Right cardiac atrium (tissue), 5 donors: ENCODE measurements at regions not wholly inside any gene's neighbourhood (a gene's known extent, or its start where the extent isn't known, plus 50 kb on each side); places are given as distances from the start of the nearest gene placed in this dataset.

Source experiments
- ATAC-seq, 2 donors: fragments of 200-7000 bp; cut with Tn5 transposase; one replicate each; pipeline versions ENCODE4 v1.8.0 to v1.9.1; 2020; ENCODE audit warnings: moderate library complexity in 2 of 2, mild to moderate bottlenecking in 1 of 2
- DNase-seq, 3 donors: peaks; one replicate each; pipeline ENCODE4 v3.0.0-alpha.2; 2020
- H3K27ac ChIP-seq: one replicate; pipeline ENCODE4 v1.5.1; 2013; ENCODE audit warnings: mild to moderate bottlenecking, low read length, control low read depth, moderate library complexity
- H3K27me3 ChIP-seq: one replicate; pipeline ENCODE4 v1.6.1; 2013; ENCODE audit not compliant: control insufficient read depth, insufficient read depth
- H3K4me1 ChIP-seq: one replicate; pipeline ENCODE4 v1.6.1; 2013; ENCODE audit warnings: low read length; ENCODE audit not compliant: control insufficient read depth, insufficient read depth
- H3K4me3 ChIP-seq: one replicate; pipeline ENCODE4 v1.5.1; 2013; ENCODE audit warnings: low read length, control low read depth
- H3K9me3 ChIP-seq: one replicate; pipeline ENCODE4 v1.6.1; 2013; ENCODE audit warnings: low read length; ENCODE audit not compliant: control insufficient read depth
- WGBS: extraction: QIAGEN DNeasy Blood & Tissue Kit; methylation state at CpG from one replicate; pipeline ENCODE4 v1.1.7; 2013; 5-methylcytosine and 5-hydroxymethylcytosine counted together
- intact Hi-C, 4 donors: fragments of 100-400 bp; cut with DNase I; formaldehyde crosslinking; loops; one replicate each; pipeline versions ENCODE4 v1.11.0 to v1.14.0; 2022 to 2023
- donor health status: healthy with polysubstance abuse.
- donor health status: DM: no; HTN: yes; CAD: no.
- donor health status: DM: no; HTN: no; CAD: no.
- donor health status: DM: no; HTN: yes; CAD: no; lungs with severe emphysema.
- donor health status: DM: yes; HTN: yes; CAD: no.

DNA sequence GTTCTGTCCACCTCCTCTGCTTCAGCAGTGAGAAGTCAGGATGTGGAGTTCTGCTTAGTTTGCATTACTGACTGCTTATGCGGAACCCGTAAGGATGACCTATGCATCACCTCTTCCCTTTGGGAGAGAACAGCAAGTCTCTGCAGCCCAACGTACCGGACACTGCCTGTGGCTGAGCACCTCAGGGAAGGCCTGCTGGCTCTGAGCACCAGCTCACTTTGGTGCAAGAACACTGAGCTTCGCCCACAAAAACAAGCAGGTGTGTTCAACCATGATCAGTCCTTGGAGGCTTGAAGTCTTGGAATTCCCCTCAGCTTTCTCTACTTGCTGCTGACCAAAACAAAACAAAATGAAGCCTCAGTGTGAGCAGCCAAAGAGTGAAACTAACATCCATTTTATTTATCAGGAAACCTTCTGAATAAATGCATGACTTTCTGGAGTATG lies 52.7 kb upstream of the NCK2 start:
- intact Hi-C loops, result no loop called here
- Histone ChIP-seq H3K9me3 (no peaks in the 10 kb centered on the region), H3K27me3 (no peaks in the 10 kb centered on the region), H3K27ac (no peak overlapping the region), H3K4me3 (no peak overlapping the region), H3K4me1 (peaks cover 3% of the 10 kb centered on the region)
- DNase-seq, result no peak
- ATAC-seq, result no peak
- 66% methylated on average over 5 of the region's 5 CpGs for WGBS

DNA sequence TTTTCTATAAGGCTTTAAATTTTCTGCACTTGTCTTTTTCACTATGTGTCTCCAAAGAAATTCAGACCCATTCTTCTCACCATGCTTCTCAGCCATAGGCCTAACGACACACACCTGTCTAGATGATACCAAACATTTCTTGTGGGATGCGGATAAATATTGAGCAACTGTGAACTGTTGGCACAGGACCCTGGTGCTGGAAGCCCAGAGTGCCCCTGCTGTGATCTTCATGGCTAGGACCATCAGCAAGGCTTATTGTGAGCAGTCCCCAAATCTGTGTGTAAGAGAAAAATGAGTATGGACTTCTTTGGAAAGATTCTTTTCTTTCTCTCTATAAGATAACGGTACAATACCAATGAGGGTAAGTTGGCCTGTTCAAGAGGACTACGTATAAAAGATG lies 54.1 kb upstream of the NCK2 start:
- 98% methylated on average over 4 of the region's 4 CpGs for WGBS
- DNase-seq, result no peak
- H3K4me1 ChIP-seq, result peaks cover 3% of the 10 kb centered on the region
- no peak overlapping the region for H3K27ac ChIP-seq
- ATAC-seq, result no peak
- H3K27me3 ChIP-seq, result no peaks in the 10 kb centered on the region
- H3K9me3 ChIP-seq, result no peaks in the 10 kb centered on the region
- H3K4me3 ChIP-seq, result no peak overlapping the region
- intact Hi-C loops, result no loop called here

DNA sequence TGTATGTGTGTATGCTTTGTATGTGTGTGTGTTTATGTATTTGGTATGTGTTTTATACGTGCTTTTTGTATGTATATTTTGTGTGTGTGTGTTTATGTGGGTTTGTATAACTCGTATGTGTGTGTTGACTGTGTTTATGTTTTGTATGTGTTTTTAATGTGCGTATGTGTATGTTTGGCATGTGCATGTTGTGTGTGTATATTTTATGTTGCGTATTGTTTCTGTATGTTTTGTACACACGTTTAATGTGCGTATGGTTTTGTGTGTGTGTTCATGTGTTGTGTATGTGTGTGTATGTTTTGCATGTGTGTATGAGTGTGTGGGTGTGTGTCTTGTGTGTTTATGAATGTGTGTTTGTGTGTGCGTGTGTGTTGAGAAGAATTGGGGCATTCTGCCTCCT lies 55.2 kb upstream of the NCK2 start:
- no peaks in the 10 kb centered on the region for H3K27me3 ChIP-seq
- H3K4me1 ChIP-seq, result peaks cover 3% of the 10 kb centered on the region
- no peak overlapping the region for H3K27ac ChIP-seq
- intact Hi-C loops, result no loop called here
- 89% methylated on average over 7 of the region's 7 CpGs for WGBS
- H3K4me3 ChIP-seq, result no peak overlapping the region
- no peak for DNase-seq
- ATAC-seq, result no peak
- no peaks in the 10 kb centered on the region for H3K9me3 ChIP-seq

DNA sequence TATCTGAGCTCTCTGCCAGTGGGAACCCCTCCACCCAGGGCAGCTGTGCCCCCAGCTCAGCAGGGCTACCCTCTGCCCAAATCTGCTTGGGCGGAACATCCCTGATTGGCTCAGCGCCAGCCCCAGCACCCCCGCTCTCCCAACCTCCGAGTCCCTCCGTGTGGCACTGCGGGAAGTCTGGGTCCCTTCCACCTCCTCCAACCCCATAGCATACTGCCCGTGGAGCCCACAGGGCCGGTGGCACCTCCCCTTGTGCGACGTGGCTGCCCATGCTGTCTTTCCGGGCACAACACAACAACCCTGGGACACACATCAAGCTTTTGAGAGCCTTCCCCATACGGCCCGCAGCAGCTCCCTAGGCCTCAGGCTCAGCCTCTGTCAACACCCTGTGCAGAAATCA lies 55.8 kb upstream of the NCK2 start:
- Histone ChIP-seq H3K27ac (no peak overlapping the region), H3K4me1 (peaks cover 3% of the 10 kb centered on the region), H3K4me3 (no peak overlapping the region), H3K27me3 (no peaks in the 10 kb centered on the region), H3K9me3 (no peaks in the 10 kb centered on the region)
- DNase-seq (peak in 1 of 3 donors; percentile 54), ATAC-seq (no peak)
- WGBS, result 90% methylated on average over 13 of the region's 13 CpGs
- intact Hi-C loops, result no loop called here

DNA sequence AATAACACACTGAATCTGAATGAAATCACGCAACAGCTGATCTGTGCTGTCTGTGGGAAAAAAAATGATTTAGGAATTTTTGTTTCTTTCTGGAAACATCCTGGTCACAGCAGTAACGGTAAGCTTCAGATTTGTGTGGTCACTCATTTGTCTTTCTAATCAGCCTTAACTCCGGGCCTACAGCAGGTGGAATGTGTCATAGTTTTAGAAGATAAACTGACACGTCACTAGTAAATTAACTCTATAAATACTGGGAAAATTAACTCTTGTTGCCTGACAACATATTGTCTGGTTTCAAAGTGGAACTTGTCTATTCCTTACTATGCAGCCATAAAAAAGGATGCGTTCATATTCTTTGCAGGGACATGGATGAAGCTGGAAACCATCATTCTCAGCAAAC lies 58.1 kb upstream of the NCK2 start:
- H3K9me3 ChIP-seq, result no peaks in the 10 kb centered on the region
- no peak overlapping the region for H3K27ac ChIP-seq
- ATAC-seq (no peak), DNase-seq (no peak)
- intact Hi-C loops, result no loop called here
- H3K27me3 ChIP-seq, result no peaks in the 10 kb centered on the region
- WGBS, result 59% methylated on average over 5 of the region's 5 CpGs
- H3K4me3 ChIP-seq, result no peak overlapping the region
- H3K4me1 ChIP-seq, result no peaks in the 10 kb centered on the region

- no peaks in the 10 kb centered on the region for H3K4me1 ChIP-seq
- intact Hi-C loops, result no loop called here
- ATAC-seq, result no peak
- DNase-seq, result no peak
- no peaks in the 10 kb centered on the region for H3K9me3 ChIP-seq
- no peaks in the 10 kb centered on the region for H3K27me3 ChIP-seq
- no peak overlapping the region for H3K27ac ChIP-seq
- H3K4me3 ChIP-seq, result no peak overlapping the region
Measured at GRCh38 chr2:105683011-105683492, 61.7 kb upstream of the NCK2 start.

- intact Hi-C loops, result no loop called here
- ATAC-seq, result no peak
- Histone ChIP-seq H3K4me1 (no peaks in the 10 kb centered on the region), H3K4me3 (no peak overlapping the region), H3K9me3 (no peaks in the 10 kb centered on the region), H3K27ac (no peak overlapping the region), H3K27me3 (no peaks in the 10 kb centered on the region)
- no peak for DNase-seq
- 79% methylated on average over 6 of the region's 6 CpGs for WGBS
Measured at GRCh38 chr2:105682401-105682800, 62.3 kb upstream of the NCK2 start.

DNA sequence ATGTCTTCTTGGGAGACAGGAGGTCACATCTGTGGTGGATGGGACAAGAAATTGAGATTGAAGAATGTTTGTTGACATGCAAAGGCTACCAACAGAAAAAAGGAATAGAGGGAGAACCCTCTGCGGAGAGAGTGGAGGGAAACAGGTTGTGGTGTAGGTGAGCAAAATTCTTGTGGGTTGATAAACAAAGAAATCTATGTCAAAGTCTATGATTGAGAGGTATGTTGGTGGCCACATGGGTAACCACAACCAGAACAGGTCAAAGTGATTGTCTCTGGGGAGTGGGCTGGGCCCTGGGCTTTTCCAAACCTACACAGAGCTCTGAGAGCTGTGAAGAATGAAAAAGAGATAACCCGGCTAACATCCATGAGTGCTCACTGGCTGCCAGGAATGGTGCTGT lies 62.8 kb upstream of the NCK2 start:
- intact Hi-C loops, result no loop called here
- Histone ChIP-seq H3K27ac (no peak overlapping the region), H3K4me3 (no peak overlapping the region), H3K27me3 (no peaks in the 10 kb centered on the region), H3K4me1 (no peaks in the 10 kb centered on the region), H3K9me3 (no peaks in the 10 kb centered on the region)
- DNase-seq (no peak), ATAC-seq (no peak)
- WGBS, result 90% methylated on average over 2 of the region's 2 CpGs

DNA sequence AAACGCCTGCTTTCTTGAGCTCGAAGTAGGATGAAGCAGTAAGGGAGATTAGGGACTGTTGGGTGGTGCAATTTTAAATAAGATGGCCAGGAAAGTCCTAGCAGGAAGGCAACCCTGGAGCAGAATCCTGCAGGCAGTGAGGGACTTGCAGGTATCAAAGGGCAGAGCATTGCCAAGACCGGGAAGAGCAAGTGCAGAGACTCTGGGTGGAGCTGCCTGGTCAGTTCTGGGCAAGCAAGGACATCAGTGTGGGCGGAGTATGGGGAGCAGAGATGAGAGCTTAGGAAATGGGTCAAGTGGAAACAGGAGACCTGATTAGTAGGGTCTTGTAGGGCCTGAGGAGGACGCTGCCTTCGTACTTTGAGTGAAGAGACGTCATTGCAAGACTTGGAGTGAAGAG lies 64.4 kb upstream of the NCK2 start:
- intact Hi-C loops, result no loop called here
- no peak for DNase-seq
- no peak for ATAC-seq

DNA sequence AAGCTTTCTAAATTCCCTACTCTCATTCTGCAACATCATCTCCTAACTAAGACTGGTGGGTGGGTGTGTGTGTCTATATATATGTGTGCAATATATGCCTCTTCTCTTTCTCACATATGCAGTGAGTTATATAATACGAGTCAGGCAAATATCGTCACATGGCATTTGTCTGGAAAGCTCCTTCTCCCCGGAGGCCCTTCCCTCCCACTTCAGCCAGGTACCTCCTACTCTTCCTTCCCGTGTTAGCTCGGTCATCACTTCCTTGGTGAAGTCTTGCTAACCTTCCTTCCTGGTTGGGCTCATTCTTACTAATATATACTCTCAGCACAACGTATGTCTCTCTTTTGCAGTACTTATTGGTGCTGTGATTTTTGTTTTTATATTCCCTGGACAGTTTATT lies 66.4 kb upstream of the NCK2 start:
- intact Hi-C loops, result no loop called here
- Histone ChIP-seq H3K9me3 (no peaks in the 10 kb centered on the region), H3K27me3 (no peaks in the 10 kb centered on the region), H3K27ac (no peak overlapping the region), H3K4me3 (no peak overlapping the region), H3K4me1 (no peaks in the 10 kb centered on the region)
- DNase-seq (no peak), ATAC-seq (no peak)
- 66% methylated on average over 6 of the region's 6 CpGs for WGBS

More for the DNA sequence above, 64.4 kb upstream of the NCK2 start:
- no peaks in the 10 kb centered on the region for H3K9me3 ChIP-seq
- no peaks in the 10 kb centered on the region for H3K27me3 ChIP-seq
- H3K27ac ChIP-seq, result no peak overlapping the region
- no peaks in the 10 kb centered on the region for H3K4me1 ChIP-seq
- H3K4me3 ChIP-seq, result no peak overlapping the region
- WGBS, result 83% methylated on average over 7 of the region's 7 CpGs

DNA sequence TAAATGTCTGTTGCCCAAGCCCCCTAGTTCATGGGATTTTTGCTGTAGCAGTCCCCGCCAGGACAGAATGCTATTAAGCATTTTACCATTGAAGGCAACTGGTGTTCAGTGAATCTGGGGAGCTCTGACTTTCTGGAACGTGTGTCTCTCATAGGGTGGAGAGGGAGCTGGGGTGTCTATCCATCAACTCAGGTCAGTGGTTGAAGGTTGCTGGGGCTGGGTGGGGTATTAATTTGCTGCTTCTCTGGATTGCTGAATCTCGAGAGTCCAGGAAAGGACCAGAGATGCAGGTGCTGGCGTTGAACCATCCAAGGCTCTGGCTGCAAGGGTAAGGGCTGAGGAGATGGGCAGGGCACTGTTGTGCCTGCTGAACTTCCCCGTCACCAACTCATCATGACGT lies 66.8 kb upstream of the NCK2 start:
- Histone ChIP-seq H3K27ac (no peak overlapping the region), H3K27me3 (no peaks in the 10 kb centered on the region), H3K4me1 (no peaks in the 10 kb centered on the region), H3K9me3 (no peaks in the 10 kb centered on the region), H3K4me3 (no peak overlapping the region)
- 86% methylated on average over 6 of the region's 6 CpGs for WGBS
- ATAC-seq (no peak), DNase-seq (no peak)
- intact Hi-C loops, result no loop called here

- 82% methylated on average over 4 of the region's 4 CpGs for WGBS
- Histone ChIP-seq H3K27ac (no peak overlapping the region), H3K27me3 (no peaks in the 10 kb centered on the region), H3K4me3 (no peak overlapping the region), H3K4me1 (no peaks in the 10 kb centered on the region), H3K9me3 (no peaks in the 10 kb centered on the region)
- ATAC-seq, result no peak
- DNase-seq, result no peak
- intact Hi-C loops, result no loop called here
Measured at GRCh38 chr2:105675841-105676240, 68.9 kb upstream of the NCK2 start.
